Body of pancreas (tissue), 4 donors: ENCODE measurements at regions not wholly inside any gene's neighbourhood (a gene's known extent, or its start where the extent isn't known, plus 50 kb on each side); places are given as distances from the start of the nearest gene placed in this dataset.

Experiments
- POLR2A ChIP-seq, 3 donors: fragments of 450-650 bp; IDR thresholded peaks; one replicate each; pipeline ENCODE4 v1.6.1; 2016; ENCODE audit warnings: antibody characterized with exemption in 3 of 3, mild to moderate bottlenecking in 2 of 3
- TF ChIP-seq, protein P1 (sequence below), 7 experiments: fragments of 450-650 bp in 4 of 7; fragments of 200-600 bp in 3 of 7; sonication (generic) in 3 of 7; IDR thresholded peaks; one replicate each; pipeline ENCODE4 v1.5.1; 2016 to 2019; ENCODE audit warnings: antibody characterized with exemption in 7 of 7

DNA sequence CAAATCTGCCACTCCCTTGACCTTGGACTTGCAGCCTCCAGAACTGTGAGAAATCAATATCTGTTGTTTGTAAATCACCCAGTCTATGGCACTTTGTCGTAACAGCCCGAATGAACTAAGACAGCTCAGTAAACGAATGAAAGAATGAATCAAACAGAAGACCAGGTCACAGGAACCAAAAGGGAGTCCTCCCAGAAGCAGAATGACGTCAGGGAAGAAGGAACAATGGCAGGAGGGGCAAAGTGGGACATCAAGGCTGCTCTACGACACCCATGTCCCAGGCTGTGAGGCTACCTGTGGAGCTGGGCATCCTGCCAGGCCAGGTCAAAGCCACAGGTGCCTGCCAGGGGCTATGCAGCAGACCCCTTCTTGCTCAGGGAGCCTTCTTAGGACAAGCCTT, 267.2 kb upstream of the PFKP start:
- no peak for TF ChIP-seq POLR2A (IDR thresholded peaks at IDR 0.05)
- TF ChIP-seq, protein P1, sequence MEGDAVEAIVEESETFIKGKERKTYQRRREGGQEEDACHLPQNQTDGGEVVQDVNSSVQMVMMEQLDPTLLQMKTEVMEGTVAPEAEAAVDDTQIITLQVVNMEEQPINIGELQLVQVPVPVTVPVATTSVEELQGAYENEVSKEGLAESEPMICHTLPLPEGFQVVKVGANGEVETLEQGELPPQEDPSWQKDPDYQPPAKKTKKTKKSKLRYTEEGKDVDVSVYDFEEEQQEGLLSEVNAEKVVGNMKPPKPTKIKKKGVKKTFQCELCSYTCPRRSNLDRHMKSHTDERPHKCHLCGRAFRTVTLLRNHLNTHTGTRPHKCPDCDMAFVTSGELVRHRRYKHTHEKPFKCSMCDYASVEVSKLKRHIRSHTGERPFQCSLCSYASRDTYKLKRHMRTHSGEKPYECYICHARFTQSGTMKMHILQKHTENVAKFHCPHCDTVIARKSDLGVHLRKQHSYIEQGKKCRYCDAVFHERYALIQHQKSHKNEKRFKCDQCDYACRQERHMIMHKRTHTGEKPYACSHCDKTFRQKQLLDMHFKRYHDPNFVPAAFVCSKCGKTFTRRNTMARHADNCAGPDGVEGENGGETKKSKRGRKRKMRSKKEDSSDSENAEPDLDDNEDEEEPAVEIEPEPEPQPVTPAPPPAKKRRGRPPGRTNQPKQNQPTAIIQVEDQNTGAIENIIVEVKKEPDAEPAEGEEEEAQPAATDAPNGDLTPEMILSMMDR (IDR thresholded peaks at IDR 0.05): no peak
